HG03139 (cell line): ENCODE measurements at regions not wholly inside any gene's neighbourhood (a gene's known extent, or its start where the extent isn't known, plus 50 kb on each side); places are given as distances from the start of the nearest gene placed in this dataset.

Source experiments
- ATAC-seq: cut with Tn5 transposase; IDR thresholded peaks from one replicate; pipeline ENCODE4 v1.9.1; 2021; ENCODE audit not compliant: unreplicated experiment

DNA sequence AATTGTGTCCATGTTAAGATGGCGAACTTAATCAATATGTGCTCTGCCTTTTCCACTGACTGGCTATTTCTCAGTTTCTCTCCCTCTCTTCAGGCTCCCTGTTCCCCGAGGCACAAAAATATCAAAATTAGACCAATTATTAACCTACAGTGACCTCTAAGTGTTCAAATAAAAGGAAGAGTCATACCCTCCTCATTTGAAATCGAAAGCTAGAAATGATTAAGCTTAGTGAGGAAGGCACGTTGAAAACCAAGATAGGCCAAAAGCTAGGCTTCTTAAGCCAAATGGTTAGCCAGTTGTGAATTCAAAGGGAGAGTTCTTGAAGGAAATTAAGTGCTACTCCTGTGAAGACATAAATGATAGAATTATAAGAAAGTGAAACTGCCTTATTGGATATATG lies 81.1 kb upstream of the MBL2 start:
- ATAC-seq = no peak

DNA sequence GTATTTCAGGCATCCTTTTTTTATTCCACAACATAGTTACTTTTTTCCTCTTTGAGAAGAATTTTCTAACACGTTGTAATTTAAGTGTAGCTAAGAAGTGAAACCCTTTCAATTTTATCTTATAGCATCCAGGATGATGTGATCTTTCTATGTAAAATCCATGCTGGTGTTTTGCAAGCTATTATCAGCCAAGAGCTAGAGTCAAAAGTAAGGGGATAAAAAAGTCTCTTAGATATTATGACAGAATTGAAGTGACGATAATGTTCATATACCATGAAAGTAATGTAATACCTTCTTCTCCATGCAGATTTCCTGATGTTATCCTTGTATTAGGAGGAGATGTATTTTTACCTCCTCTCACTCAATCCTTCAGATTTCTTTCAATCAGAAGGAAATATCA lies 64.2 kb upstream of the MBL2 start:
- no peak for ATAC-seq
